ENCODE measurements at regions not wholly inside any gene's neighbourhood (a gene's known extent, or its start where the extent isn't known, plus 50 kb on each side); places are given as distances from the start of the nearest gene placed in this dataset.

- H3K4me1 ChIP-seq = no peaks in the 10 kb centered on the region
- DNase-seq = no peak
- H3K9me3 ChIP-seq = no peaks in the 10 kb centered on the region
- no peak overlapping the region for H3K4me3 ChIP-seq (ENCODE audit: low read depth, low read length)
- no peaks in the 10 kb centered on the region for H3K27me3 ChIP-seq
- TF ChIP-seq CTCF (IDR thresholded peaks at IDR 0.05; ENCODE audit: low read depth, low read length) = no peak
- H3K36me3 ChIP-seq = no peaks in the 10 kb centered on the region
Observed at GRCh38 chr3:151639418-151639740, 94.3 kb upstream of the AADACL2 start.

- no peak for DNase-seq
- Histone ChIP-seq H3K4me3 (ENCODE audit: low read depth, low read length) (no peak overlapping the region), H3K27me3 (no peaks in the 10 kb centered on the region), H3K9me3 (no peaks in the 10 kb centered on the region), H3K4me1 (no peaks in the 10 kb centered on the region), H3K36me3 (no peaks in the 10 kb centered on the region)
- no peak for TF ChIP-seq CTCF (IDR thresholded peaks at IDR 0.05; ENCODE audit: low read depth, low read length)
Observed at GRCh38 chr3:151638555-151639417, 94.9 kb upstream of the AADACL2 start.

GRCh38 chr3:151635905-151636304 is 97.8 kb upstream of the AADACL2 start:
- Histone ChIP-seq H3K9me3 (no peaks in the 10 kb centered on the region), H3K4me1 (no peaks in the 10 kb centered on the region), H3K4me3 (ENCODE audit: low read depth, low read length) (no peak overlapping the region), H3K27me3 (no peaks in the 10 kb centered on the region), H3K36me3 (no peaks in the 10 kb centered on the region)
- TF ChIP-seq CTCF (IDR thresholded peaks at IDR 0.05; ENCODE audit: low read depth, low read length) = no peak
- no peak for DNase-seq

GRCh38 chr3:151631946-151632345 is 101.8 kb upstream of the AADACL2 start:
- H3K27me3 ChIP-seq = no peaks in the 10 kb centered on the region
- H3K9me3 ChIP-seq = no peaks in the 10 kb centered on the region
- H3K4me3 ChIP-seq (ENCODE audit: low read depth, low read length) = no peak overlapping the region
- DNase-seq = no peak
- no peaks in the 10 kb centered on the region for H3K36me3 ChIP-seq
- H3K4me1 ChIP-seq = no peaks in the 10 kb centered on the region
- no peak for TF ChIP-seq CTCF (IDR thresholded peaks at IDR 0.05; ENCODE audit: low read depth, low read length)

GRCh38 chr3:151630938-151631441 is 102.7 kb upstream of the AADACL2 start:
- Histone ChIP-seq H3K27me3 (no peaks in the 10 kb centered on the region), H3K4me3 (ENCODE audit: low read depth, low read length) (no peak overlapping the region), H3K4me1 (no peaks in the 10 kb centered on the region), H3K9me3 (no peaks in the 10 kb centered on the region), H3K36me3 (no peaks in the 10 kb centered on the region)
- TF ChIP-seq CTCF (IDR thresholded peaks at IDR 0.05; ENCODE audit: low read depth, low read length) = no peak
- no peak for DNase-seq

- Histone ChIP-seq H3K4me1 (no peaks in the 10 kb centered on the region), H3K4me3 (ENCODE audit: low read depth, low read length) (no peak overlapping the region), H3K9me3 (no peaks in the 10 kb centered on the region), H3K36me3 (no peaks in the 10 kb centered on the region), H3K27me3 (no peaks in the 10 kb centered on the region)
- no peak for TF ChIP-seq CTCF (IDR thresholded peaks at IDR 0.05; ENCODE audit: low read depth, low read length)
- no peak for DNase-seq
Observed at GRCh38 chr3:151630035-151630434, 103.7 kb upstream of the AADACL2 start.

Data from BE2C (cell line).